ENCODE measurements at regions not wholly inside any gene's neighbourhood (a gene's known extent, or its start where the extent isn't known, plus 50 kb on each side); places are given as distances from the start of the nearest gene placed in this dataset.

DNA sequence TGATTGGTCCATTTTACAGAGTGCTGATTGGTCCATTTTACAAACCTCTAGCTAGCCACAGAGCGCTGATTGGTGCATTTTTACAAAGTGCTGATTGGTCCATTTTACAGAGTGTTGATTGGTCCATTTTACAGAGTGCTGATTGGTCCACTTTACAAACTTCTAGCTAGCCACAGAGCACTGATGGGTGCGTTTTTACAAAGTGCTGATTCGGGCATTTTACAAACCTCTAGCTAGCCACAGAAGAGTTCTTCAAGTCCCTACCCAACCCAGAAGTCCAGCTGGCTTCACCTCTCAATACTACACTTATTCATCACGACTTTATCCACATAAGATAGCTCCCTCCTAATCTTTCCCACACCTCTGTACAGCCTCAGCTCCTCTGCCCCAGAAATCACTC, 899.8 kb downstream of the TUSC7 start:
- TF ChIP-seq EZH2 (IDR thresholded peaks at IDR 0.05; ENCODE audit: low read depth): no peak
- TF ChIP-seq, protein P1, sequence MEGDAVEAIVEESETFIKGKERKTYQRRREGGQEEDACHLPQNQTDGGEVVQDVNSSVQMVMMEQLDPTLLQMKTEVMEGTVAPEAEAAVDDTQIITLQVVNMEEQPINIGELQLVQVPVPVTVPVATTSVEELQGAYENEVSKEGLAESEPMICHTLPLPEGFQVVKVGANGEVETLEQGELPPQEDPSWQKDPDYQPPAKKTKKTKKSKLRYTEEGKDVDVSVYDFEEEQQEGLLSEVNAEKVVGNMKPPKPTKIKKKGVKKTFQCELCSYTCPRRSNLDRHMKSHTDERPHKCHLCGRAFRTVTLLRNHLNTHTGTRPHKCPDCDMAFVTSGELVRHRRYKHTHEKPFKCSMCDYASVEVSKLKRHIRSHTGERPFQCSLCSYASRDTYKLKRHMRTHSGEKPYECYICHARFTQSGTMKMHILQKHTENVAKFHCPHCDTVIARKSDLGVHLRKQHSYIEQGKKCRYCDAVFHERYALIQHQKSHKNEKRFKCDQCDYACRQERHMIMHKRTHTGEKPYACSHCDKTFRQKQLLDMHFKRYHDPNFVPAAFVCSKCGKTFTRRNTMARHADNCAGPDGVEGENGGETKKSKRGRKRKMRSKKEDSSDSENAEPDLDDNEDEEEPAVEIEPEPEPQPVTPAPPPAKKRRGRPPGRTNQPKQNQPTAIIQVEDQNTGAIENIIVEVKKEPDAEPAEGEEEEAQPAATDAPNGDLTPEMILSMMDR (conservative IDR thresholded peaks at IDR 0.05): no peak
- POLR2A ChIA-PET (ENCODE audit: unreplicated experiment): interaction anchor here (0.5 to 0.6 kb wide), 2 partner anchors 12 to 27 kb away, joined by 3 to 5 read pairs; no protein-coding TSS in a partner anchor
- Histone ChIP-seq H3K27me3 (ENCODE audit: insufficient read depth, low read depth) (no peaks in the 10 kb centered on the region), H3K9me2 (ENCODE audit: insufficient read depth) (no peaks in the 10 kb centered on the region), H2AFZ (no peak overlapping the region), H3K9me3 (ENCODE audit: insufficient read depth, low read depth) (no peaks in the 10 kb centered on the region), H3K36me3 (ENCODE audit: low read depth) (no peaks in the 10 kb centered on the region), H3K4me1 (replicated peaks; ENCODE audit: insufficient read depth) (no peaks in the 10 kb centered on the region), H3F3A (ENCODE audit: insufficient read depth, low read depth) (no peaks in the 10 kb centered on the region), H4K20me1 (ENCODE audit: insufficient read depth) (no peaks in the 10 kb centered on the region), H3K4me3 (no peak overlapping the region), H3K79me2 (ENCODE audit: low read depth) (no peaks in the 10 kb centered on the region), H3K4me2 (no peak overlapping the region), H3K27ac (no peak overlapping the region)
- no peak for DNase-seq
- intact Hi-C loops (cut with micrococcal nuclease; ENCODE audit: unreplicated experiment): no loop called here
- BruUV-seq (replicated peaks): no TSS peak
- CTCF ChIA-PET: no interaction called here

DNA sequence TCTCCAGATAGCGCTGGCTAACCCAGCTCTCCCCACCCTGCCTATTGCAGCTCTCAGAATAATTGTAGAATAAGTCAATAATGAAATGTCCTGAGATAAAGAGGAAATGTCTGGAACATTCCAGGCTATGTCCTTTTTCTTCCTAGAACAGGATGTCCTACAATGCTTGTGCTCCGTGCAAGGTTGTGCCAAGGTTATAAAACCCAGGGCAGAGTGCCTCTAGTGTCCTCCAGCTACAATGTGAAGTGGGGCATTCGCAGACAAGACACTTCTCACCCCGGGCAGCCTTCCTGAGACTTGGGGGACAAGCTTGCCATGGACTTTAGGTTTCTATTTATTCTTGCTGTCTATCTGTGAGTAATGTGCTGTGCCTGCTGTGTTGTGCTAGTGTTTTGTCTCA, 900.6 kb downstream of the TUSC7 start:
- TF ChIP-seq, protein P1 (conservative IDR thresholded peaks at IDR 0.05): no peak
- no peak for TF ChIP-seq EZH2 (IDR thresholded peaks at IDR 0.05; ENCODE audit: low read depth)
- no peak overlapping the region for H3K4me3 ChIP-seq
- H3K79me2 ChIP-seq (ENCODE audit: low read depth): no peaks in the 10 kb centered on the region
- POLR2A ChIA-PET (ENCODE audit: unreplicated experiment): interaction anchor here (0.5 to 0.6 kb wide), 2 partner anchors 13 to 27 kb away, joined by 3 to 5 read pairs; no protein-coding TSS in a partner anchor
- H4K20me1 ChIP-seq (ENCODE audit: insufficient read depth): no peaks in the 10 kb centered on the region
- no peaks in the 10 kb centered on the region for H3K9me3 ChIP-seq (ENCODE audit: insufficient read depth, low read depth)
- intact Hi-C loops (cut with micrococcal nuclease; ENCODE audit: unreplicated experiment): no loop called here
- H3K27me3 ChIP-seq (ENCODE audit: insufficient read depth, low read depth): no peaks in the 10 kb centered on the region
- CTCF ChIA-PET: no interaction called here
- H3K27ac ChIP-seq: no peak overlapping the region
- H3K9me2 ChIP-seq (ENCODE audit: insufficient read depth): no peaks in the 10 kb centered on the region
- no peaks in the 10 kb centered on the region for H3K4me1 ChIP-seq (replicated peaks; ENCODE audit: insufficient read depth)
- BruUV-seq (replicated peaks): no TSS peak
- no peaks in the 10 kb centered on the region for H3F3A ChIP-seq (ENCODE audit: insufficient read depth, low read depth)
- no peaks in the 10 kb centered on the region for H3K36me3 ChIP-seq (ENCODE audit: low read depth)
- H3K4me2 ChIP-seq: no peak overlapping the region
- DNase-seq: no peak
- no peak overlapping the region for H2AFZ ChIP-seq

DNA sequence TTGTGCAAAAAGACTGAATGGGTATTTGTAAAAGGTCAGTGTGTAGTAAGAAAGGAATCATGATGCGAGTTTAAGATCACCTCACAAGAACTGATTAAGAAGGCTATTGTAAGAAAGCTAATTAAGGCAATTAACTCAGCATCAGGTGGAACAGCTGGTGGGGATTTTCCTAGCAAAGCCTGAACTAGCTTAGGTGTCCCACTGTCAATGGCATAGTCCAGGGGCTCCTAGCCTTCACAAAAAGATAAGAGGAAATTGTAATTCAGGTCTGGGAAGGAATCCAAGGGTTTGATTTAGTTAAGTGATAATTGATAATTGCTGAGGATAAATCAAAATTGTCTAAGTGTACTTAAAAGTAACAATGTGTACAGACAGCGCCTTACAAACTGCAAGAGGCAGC, 901.6 kb downstream of the TUSC7 start:
- ChIA-PET POLR2A (ENCODE audit: unreplicated experiment) (no interaction called here), CTCF (no interaction called here)
- no TSS peak for BruUV-seq (replicated peaks)

More for the DNA sequence above, 901.6 kb downstream of the TUSC7 start:
- H3K9me3 ChIP-seq (ENCODE audit: insufficient read depth, low read depth): no peaks in the 10 kb centered on the region
- no peaks in the 10 kb centered on the region for H3K79me2 ChIP-seq (ENCODE audit: low read depth)
- intact Hi-C loops (cut with micrococcal nuclease; ENCODE audit: unreplicated experiment): no loop called here
- no peak for DNase-seq
- H4K20me1 ChIP-seq (ENCODE audit: insufficient read depth): no peaks in the 10 kb centered on the region
- H3K4me3 ChIP-seq: no peak overlapping the region
- no peaks in the 10 kb centered on the region for H3K27me3 ChIP-seq (ENCODE audit: insufficient read depth, low read depth)
- H3K36me3 ChIP-seq (ENCODE audit: low read depth): no peaks in the 10 kb centered on the region
- H3K9me2 ChIP-seq (ENCODE audit: insufficient read depth): no peaks in the 10 kb centered on the region
- H3K27ac ChIP-seq: no peak overlapping the region
- no peak for TF ChIP-seq EZH2 (IDR thresholded peaks at IDR 0.05; ENCODE audit: low read depth)
- TF ChIP-seq, protein P1 (conservative IDR thresholded peaks at IDR 0.05): no peak
- H3F3A ChIP-seq (ENCODE audit: insufficient read depth, low read depth): no peaks in the 10 kb centered on the region
- no peaks in the 10 kb centered on the region for H3K4me1 ChIP-seq (replicated peaks; ENCODE audit: insufficient read depth)
- no peak overlapping the region for H3K4me2 ChIP-seq
- H2AFZ ChIP-seq: no peak overlapping the region

Data from PC-9 (cell line).